NT2/D1 (cell line): ENCODE measurements at regions not wholly inside any gene's neighbourhood (a gene's known extent, or its start where the extent isn't known, plus 50 kb on each side); places are given as distances from the start of the nearest gene placed in this dataset.

Source experiments
- DNase-seq: peaks from one replicate; pipeline ENCODE4 v3.0.0-alpha.2; 2011; ENCODE audit warnings: low read depth, low spot score
- H3K27me3 ChIP-seq: 2 replicates; pipeline ENCODE4 v1.6.0; 2011; ENCODE audit warnings: mild to moderate bottlenecking; ENCODE audit not compliant: insufficient read length, insufficient read depth
- H3K36me3 ChIP-seq: 2 replicates; pipeline ENCODE4 v1.6.1; 2011; ENCODE audit warnings: mild to moderate bottlenecking, low read length, mixed read lengths; ENCODE audit not compliant: insufficient read depth, insufficient read length
- H3K4me1 ChIP-seq: 2 replicates; pipeline ENCODE4 v1.5.1; 2011; ENCODE audit not compliant: insufficient read depth, insufficient read length
- H3K4me3 ChIP-seq: 2 replicates; pipeline ENCODE4 v1.5.1; 2011; ENCODE audit warnings: low read depth; ENCODE audit not compliant: insufficient read length
- H3K9ac ChIP-seq: 2 replicates; pipeline ENCODE4 v1.6.0; 2011; ENCODE audit warnings: low read depth; ENCODE audit not compliant: insufficient read length
- H3K9me3 ChIP-seq: 2 replicates; pipeline ENCODE4 v1.5.1; 2011; ENCODE audit warnings: mild to moderate bottlenecking, low read length; ENCODE audit not compliant: insufficient read depth
- SUZ12 ChIP-seq: IDR thresholded peaks from 2 replicates; pipeline ENCODE4 v1.6.1; 2011; ENCODE audit not compliant: insufficient read length, insufficient read depth; ENCODE audit errors: extremely low read depth
- YY1 ChIP-seq: IDR thresholded peaks from 2 replicates; pipeline ENCODE4 v1.6.1; 2011; ENCODE audit not compliant: insufficient read length, insufficient read depth
- ZNF274 ChIP-seq: IDR thresholded peaks from 2 replicates; pipeline ENCODE4 v1.6.1; 2011; ENCODE audit warnings: mild to moderate bottlenecking, low read depth, low read length

- Histone ChIP-seq H3K4me1 (no peaks in the 10 kb centered on the region), H3K27me3 (no peaks in the 10 kb centered on the region), H3K36me3 (no peaks in the 10 kb centered on the region), H3K9me3 (peaks cover 5% of the 10 kb centered on the region; the same call in 1 of the 2 replicates), H3K4me3 (no peak overlapping the region), H3K9ac (no peak overlapping the region)
- no peak for DNase-seq
- TF ChIP-seq SUZ12 (no peak), YY1 (no peak), ZNF274 (no peak)
These were observed 383.0 kb upstream of the PTBP2 start for GRCh38 chr1:96338622-96339021.

GRCh38 chr1:96340686-96341085 lies 380.9 kb upstream of the PTBP2 start:
- H3K36me3 ChIP-seq: no peaks in the 10 kb centered on the region
- TF ChIP-seq YY1: no peak
- no peak for TF ChIP-seq SUZ12
- no peak for TF ChIP-seq ZNF274
- no peaks in the 10 kb centered on the region for H3K4me1 ChIP-seq
- H3K9me3 ChIP-seq: peaks cover 5% of the 10 kb centered on the region; the same call in 1 of the 2 replicates
- no peak overlapping the region for H3K4me3 ChIP-seq
- no peaks in the 10 kb centered on the region for H3K27me3 ChIP-seq
- no peak for DNase-seq
- no peak overlapping the region for H3K9ac ChIP-seq

GRCh38 chr1:96346719-96347118 lies 374.9 kb upstream of the PTBP2 start:
- H3K27me3 ChIP-seq: no peaks in the 10 kb centered on the region
- TF ChIP-seq YY1: no peak
- TF ChIP-seq ZNF274: no peak
- no peak for TF ChIP-seq SUZ12
- no peak overlapping the region for H3K4me3 ChIP-seq
- H3K9ac ChIP-seq: no peak overlapping the region
- no peak for DNase-seq
- no peaks in the 10 kb centered on the region for H3K36me3 ChIP-seq
- no peaks in the 10 kb centered on the region for H3K4me1 ChIP-seq
- H3K9me3 ChIP-seq: no peaks in the 10 kb centered on the region; the same call in 1 of the 2 replicates

GRCh38 chr1:96349896-96350295 lies 371.7 kb upstream of the PTBP2 start:
- no peak overlapping the region for H3K4me3 ChIP-seq
- DNase-seq: no peak
- no peaks in the 10 kb centered on the region for H3K4me1 ChIP-seq
- no peak for TF ChIP-seq YY1
- TF ChIP-seq ZNF274: no peak
- TF ChIP-seq SUZ12: no peak
- no peaks in the 10 kb centered on the region for H3K9me3 ChIP-seq
- H3K27me3 ChIP-seq: no peaks in the 10 kb centered on the region
- H3K9ac ChIP-seq: no peak overlapping the region
- H3K36me3 ChIP-seq: no peaks in the 10 kb centered on the region

- TF ChIP-seq ZNF274: no peak
- TF ChIP-seq SUZ12: no peak
- TF ChIP-seq YY1: no peak
- no peaks in the 10 kb centered on the region for H3K9me3 ChIP-seq
- no peaks in the 10 kb centered on the region for H3K4me1 ChIP-seq
These were observed 368.9 kb upstream of the PTBP2 start for GRCh38 chr1:96352733-96353132.

GRCh38 chr1:96355521-96355920 lies 366.1 kb upstream of the PTBP2 start:
- TF ChIP-seq SUZ12 (no peak), YY1 (no peak), ZNF274 (no peak)
- no peaks in the 10 kb centered on the region for H3K4me1 ChIP-seq
- H3K36me3 ChIP-seq: no peaks in the 10 kb centered on the region
- no peak overlapping the region for H3K4me3 ChIP-seq
- H3K27me3 ChIP-seq: no peaks in the 10 kb centered on the region
- no peak for DNase-seq
- no peak overlapping the region for H3K9ac ChIP-seq
- H3K9me3 ChIP-seq: no peaks in the 10 kb centered on the region

More at GRCh38 chr1:96352733-96353132, 368.9 kb upstream of the PTBP2 start:
- H3K9ac ChIP-seq: no peak overlapping the region
- H3K4me3 ChIP-seq: no peak overlapping the region
- no peaks in the 10 kb centered on the region for H3K27me3 ChIP-seq
- no peak for DNase-seq
- no peaks in the 10 kb centered on the region for H3K36me3 ChIP-seq

- H3K27me3 ChIP-seq: no peaks in the 10 kb centered on the region
- H3K36me3 ChIP-seq: no peaks in the 10 kb centered on the region
- DNase-seq: no peak
- TF ChIP-seq SUZ12: no peak
- no peak for TF ChIP-seq YY1
- TF ChIP-seq ZNF274: no peak
- H3K9me3 ChIP-seq: no peaks in the 10 kb centered on the region
- H3K9ac ChIP-seq: no peak overlapping the region
- H3K4me3 ChIP-seq: no peak overlapping the region
- no peaks in the 10 kb centered on the region for H3K4me1 ChIP-seq
These were observed 365.6 kb upstream of the PTBP2 start for GRCh38 chr1:96355961-96356360.
